C1 segment of cervical spinal cord (tissue), 14 donors: ENCODE measurements at regions not wholly inside any gene's neighbourhood (a gene's known extent, or its start where the extent isn't known, plus 50 kb on each side); places are given as distances from the start of the nearest gene placed in this dataset.

ENCODE experiments used
- DNase-seq, 14 donors: peaks; one replicate each; lab custom pipeline; 2025; lab: John Stamatoyannopoulos, UW

DNA sequence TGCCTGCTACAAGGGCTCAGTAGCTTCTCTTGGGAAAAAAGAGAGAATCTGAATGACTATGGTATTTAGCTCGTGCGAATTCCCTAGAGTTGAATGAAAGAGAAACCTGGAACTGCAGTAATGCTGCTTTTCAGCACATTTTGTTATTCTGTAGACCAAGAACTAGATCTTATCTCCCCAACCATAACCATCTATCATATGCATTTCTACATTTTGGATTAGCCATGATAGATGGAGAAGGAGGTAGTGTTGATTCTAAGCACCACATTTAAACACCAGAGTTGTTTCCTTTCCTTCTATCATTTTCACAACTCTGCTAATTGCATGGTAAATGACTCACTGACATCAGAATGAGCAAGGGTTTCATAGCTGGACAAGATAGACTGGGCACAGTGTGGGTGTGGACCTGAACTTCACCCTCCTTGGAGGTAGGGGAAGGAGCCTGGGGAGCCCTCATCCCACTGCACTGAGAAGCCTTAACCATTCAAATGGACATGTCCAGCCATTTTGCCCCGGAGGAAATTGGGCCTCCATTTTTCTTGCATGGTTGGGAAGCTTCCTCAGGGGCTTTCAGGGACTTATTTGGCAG, 55.3 kb upstream of the BMPER start:
- no peak for DNase-seq

- no peak for DNase-seq
Observed at GRCh38 chr7:33850768-33851167, 54.6 kb upstream of the BMPER start.

DNA sequence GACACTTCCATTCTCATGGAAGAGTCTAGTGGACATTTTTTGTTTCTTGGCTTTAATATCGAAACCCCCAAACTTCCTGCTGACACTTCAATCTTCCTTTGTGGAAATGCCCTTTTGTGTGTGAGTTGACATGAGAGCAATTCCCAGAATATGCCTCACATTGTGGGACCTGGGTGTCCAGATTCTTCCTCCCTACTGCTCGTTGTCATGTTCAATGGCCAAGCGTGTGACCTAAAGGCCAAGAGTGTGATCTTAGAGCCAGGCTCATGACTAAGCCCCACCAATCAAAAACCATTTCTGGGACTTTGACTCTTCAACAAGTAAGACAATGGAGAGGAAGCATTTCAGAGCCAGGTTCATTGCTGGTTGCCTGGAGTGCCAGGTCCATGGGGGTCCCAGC, 52.5 kb upstream of the BMPER start:
- DNase-seq: no peak

DNA sequence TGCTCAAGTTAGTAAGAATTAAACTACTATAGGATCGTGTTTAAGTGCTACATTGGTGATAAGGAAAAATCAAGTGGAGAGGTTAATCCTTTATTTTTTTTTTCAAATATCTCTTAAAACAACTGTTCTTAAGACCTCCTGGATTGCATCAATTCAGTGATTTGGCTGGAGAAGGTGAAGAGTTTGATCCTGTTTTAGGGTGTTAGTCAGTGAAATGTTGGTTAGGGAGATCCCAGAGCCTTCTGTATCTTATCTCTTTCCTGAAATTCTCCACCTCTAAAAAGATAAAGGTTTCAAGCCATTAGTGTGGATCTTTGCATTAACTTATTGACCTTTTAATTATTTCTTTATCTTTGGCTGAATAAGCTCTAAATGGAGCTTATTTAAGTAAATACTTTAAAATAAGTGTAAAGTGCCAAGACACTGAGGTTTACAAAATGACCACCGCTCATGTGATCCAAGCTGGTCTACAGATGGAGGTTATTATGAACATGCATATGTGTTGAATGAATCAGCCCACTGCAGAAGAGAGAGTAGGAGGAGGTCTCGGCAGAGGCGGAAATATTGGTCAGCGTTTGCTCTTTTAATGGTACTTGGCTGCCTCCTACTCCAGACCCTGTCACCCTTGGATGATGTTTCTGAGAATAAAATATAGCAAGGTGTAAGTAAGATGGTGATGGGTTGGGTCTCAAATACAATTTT, 51.8 kb upstream of the BMPER start:
- no peak for DNase-seq

DNA sequence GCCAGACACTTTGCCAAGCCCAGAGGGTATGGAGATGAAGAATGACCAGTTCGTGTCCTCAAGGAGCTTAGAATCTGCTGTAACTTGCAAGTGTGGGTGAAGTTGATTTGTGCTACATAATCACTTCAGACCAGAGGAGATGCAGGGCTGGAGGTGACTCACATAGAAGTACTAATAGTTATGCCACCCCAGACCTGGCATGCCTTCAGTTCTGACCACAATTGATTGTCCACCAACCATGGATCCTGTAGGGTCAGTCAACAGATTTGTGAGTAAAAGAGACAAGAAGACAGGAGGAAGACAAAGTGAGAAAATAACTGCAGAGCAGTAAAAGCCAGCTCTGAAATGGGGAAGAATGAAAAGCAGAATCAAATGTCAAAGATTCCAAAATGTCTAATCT, 51.2 kb upstream of the BMPER start:
- no peak for DNase-seq

GRCh38 chr7:33854801-33855350, 50.5 kb upstream of the BMPER start:
- DNase-seq: no peak
